ENCODE measurements at regions not wholly inside any gene's neighbourhood (a gene's known extent, or its start where the extent isn't known, plus 50 kb on each side); places are given as distances from the start of the nearest gene placed in this dataset.

DNA sequence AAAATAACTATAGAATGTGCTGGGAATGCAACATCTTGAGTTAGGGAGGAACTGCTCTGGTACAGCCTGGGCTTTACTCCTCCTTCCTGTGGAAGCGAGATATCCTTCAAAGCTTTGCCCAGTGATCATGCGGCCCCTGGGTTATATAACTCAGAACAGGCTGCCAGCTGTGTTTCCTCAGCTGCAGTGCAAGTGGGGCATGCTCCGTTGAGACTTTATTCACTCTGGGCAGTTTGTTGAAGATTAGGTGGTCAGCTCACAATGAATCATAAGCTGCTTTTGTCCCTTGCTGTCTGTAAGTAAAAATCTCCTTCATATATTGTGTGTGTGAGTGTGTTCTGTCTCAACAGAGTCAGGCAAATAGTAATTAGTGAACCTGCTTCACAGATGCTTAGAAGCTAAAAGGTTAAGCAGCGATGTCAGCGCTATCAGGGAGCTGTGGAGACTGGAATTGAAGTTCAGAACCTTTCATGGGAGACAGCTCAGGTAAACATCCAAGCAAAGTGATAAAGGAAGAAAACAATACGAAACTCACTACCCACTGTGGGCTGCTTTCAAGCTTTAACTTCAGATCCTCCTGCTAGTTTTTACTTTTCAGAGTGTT, 688.4 kb downstream of the HTR1B start:
- TF ChIP-seq CTCF (IDR thresholded peaks at IDR 0.05) = no peak
- TF ChIP-seq POLR2A (IDR thresholded peaks at IDR 0.05) = no peak
